H54 (cell line): ENCODE measurements at regions not wholly inside any gene's neighbourhood (a gene's known extent, or its start where the extent isn't known, plus 50 kb on each side); places are given as distances from the start of the nearest gene placed in this dataset.

ENCODE experiments used
- DNase-seq: peaks from one replicate; pipeline ENCODE4 v3.0.0; 2011; ENCODE audit warnings: low spot score, mixed read lengths; ENCODE audit not compliant: insufficient read length
- FAIRE-seq: peaks from 3 replicates; lab custom pipeline; 2011; peaks lifted over from hg19 to GRCh38; lab: Jason Lieb, UNC
- POLR2A ChIP-seq: IDR thresholded peaks from 2 replicates; pipeline ENCODE4 v1.6.1; 2011; ENCODE audit warnings: low read depth, mild to moderate bottlenecking, low read length

DNA sequence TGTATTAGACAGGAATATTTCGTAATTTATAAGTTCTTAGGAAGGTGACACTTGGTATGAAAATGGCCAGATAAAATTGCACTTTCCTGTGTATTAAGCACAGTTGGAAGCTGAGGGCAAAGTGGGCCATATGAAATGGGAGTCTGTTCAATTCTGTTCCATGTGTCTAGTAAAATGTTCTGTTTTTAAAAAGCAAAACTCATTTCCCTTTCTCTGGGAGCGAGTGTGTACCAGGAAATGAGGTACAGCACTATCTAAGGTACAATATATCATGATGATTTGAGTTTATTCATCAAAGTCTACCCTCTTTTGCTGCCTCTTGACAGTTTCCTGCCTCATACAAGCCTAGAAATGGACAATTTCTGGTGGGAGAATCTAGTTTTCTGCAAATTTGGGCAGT, 51.2 kb upstream of the KCNN2 start:
- FAIRE-seq: no peak
- no peak for TF ChIP-seq POLR2A
- no peak for DNase-seq

DNA sequence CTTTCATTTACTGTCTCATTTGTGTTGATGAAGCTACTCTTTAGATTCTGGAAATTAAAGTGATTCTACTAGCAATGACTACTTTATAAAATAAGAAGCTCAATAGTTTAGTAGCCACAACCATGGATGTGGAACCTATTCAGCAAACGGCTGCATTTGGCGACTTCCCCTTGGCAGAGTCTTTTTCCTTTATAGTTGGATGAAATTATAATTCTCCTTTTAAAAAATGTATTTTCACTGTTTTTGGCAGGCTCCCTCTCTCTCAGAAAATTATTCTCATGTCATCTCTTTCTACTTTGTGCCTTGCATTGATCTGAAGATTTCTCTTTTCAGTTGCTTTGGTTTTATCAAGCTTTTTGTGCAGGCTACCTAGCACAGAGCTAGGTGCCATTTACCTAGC, 50.6 kb upstream of the KCNN2 start:
- DNase-seq: no peak
- no peak for TF ChIP-seq POLR2A
- FAIRE-seq: no peak

DNA sequence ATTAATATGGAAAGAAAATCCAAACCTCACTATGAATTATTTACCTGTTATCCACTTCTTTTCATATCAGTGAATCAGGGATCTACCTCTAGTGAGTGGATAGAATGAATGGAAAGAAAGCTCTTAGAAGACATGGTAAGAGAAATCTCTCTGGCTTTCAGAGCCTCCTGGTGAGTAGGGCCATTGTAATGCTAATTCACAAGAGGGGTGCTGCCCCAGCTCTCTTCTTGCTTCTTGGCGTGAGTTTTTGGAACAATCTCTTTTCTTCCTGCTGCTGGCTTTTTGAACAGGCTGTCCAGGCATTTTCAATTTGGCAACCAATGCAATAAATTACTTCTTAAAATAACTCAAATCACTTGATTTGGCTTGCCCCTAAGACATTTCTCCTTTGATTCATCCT, 49.9 kb upstream of the KCNN2 start:
- DNase-seq: no peak
- no peak for TF ChIP-seq POLR2A
- no peak for FAIRE-seq
